ENCODE measurements at regions not wholly inside any gene's neighbourhood (a gene's known extent, or its start where the extent isn't known, plus 50 kb on each side); places are given as distances from the start of the nearest gene placed in this dataset.

DNA sequence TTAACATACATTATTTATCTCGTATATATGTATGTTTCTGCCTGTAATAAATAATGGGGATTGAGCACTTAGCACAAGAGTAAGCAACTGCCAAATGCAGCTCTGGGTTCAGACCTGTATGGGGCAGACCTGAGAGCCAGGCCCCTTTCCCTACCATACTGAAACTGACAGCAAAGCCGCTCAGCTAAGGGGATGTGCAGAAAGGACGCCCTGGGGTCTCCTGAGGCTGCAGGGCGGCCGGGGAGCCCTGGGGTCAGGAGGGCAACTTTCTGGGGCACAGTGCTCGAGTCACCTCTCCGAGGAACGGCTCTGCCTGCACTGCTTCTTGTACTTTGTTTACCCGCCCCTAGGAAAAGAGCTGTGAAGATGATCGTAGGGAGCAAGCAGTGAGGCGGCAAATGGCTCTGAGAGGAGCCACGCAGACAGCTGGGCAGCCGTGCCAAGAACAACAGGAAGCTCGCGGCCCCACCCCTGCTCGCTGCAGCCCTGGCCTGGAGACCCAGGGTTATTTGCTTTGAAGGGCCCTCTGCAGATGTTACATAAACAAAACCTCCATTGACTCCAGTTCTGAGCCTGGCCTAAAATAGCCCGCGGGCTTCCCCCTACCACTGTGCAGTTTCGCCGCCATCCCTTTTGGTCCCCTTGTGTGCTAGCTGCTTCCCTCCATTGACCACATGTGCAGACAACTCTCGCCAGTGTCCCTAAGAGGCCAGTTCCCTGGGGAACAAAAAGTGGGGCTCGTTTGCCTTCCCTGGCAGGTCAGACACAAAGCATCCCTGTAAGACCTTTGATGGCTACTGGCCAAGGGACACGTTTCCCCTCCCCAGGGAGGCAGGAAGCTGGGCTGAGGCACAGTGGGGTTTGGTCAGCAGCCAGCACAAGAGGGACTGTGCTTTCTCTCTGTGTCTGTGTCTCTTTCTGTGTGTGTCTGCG lies 111.3 kb upstream of the LNX1 start (continued):
- TF ChIP-seq, protein P1, sequence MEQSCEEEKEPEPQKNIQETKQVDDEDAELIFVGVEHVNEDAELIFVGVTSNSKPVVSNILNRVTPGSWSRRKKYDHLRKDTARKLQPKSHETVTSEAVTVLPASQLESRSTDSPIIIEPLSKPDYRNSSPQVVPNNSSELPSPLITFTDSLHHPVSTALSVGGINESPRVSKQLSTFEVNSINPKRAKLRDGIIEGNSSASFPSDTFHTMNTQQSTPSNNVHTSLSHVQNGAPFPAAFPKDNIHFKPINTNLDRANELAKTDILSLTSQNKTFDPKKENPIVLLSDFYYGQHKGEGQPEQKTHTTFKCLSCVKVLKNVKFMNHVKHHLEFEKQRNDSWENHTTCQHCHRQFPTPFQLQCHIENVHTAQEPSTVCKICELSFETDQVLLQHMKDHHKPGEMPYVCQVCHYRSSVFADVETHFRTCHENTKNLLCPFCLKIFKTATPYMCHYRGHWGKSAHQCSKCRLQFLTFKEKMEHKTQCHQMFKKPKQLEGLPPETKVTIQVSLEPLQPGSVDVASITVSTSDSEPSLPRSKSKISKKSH (CRISPR knock-in tag; IDR thresholded peaks at IDR 0.05; ENCODE audit: borderline replicate concordance) = no peak
- 0 out of 2 replicates have a peak, but pooled peaks have one; percentile 40 for TF ChIP-seq YEATS4 (CRISPR knock-in tag; IDR thresholded peaks at IDR 0.05; ENCODE audit: borderline replicate concordance)
- TF ChIP-seq ZNF713 (CRISPR knock-in tag; IDR thresholded peaks at IDR 0.05) = no peak
- TF ChIP-seq FOXP1 (IDR thresholded peaks at IDR 0.05) = no peak
- TF ChIP-seq FOXP1 (CRISPR knock-in tag; IDR thresholded peaks at IDR 0.05) = no peak
- TF ChIP-seq, protein P2, sequence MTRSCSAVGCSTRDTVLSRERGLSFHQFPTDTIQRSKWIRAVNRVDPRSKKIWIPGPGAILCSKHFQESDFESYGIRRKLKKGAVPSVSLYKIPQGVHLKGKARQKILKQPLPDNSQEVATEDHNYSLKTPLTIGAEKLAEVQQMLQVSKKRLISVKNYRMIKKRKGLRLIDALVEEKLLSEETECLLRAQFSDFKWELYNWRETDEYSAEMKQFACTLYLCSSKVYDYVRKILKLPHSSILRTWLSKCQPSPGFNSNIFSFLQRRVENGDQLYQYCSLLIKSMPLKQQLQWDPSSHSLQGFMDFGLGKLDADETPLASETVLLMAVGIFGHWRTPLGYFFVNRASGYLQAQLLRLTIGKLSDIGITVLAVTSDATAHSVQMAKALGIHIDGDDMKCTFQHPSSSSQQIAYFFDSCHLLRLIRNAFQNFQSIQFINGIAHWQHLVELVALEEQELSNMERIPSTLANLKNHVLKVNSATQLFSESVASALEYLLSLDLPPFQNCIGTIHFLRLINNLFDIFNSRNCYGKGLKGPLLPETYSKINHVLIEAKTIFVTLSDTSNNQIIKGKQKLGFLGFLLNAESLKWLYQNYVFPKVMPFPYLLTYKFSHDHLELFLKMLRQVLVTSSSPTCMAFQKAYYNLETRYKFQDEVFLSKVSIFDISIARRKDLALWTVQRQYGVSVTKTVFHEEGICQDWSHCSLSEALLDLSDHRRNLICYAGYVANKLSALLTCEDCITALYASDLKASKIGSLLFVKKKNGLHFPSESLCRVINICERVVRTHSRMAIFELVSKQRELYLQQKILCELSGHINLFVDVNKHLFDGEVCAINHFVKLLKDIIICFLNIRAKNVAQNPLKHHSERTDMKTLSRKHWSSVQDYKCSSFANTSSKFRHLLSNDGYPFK (CRISPR knock-in tag; IDR thresholded peaks at IDR 0.05; ENCODE audit: borderline replicate concordance) = peak; percentile 28; the same call in 1 of the 2 replicates
- TF ChIP-seq ATAD3A (CRISPR knock-in tag; IDR thresholded peaks at IDR 0.05) = no peak
- TF ChIP-seq FOXA3 (CRISPR knock-in tag; IDR thresholded peaks at IDR 0.05) = no peak
- TF ChIP-seq CBX2 (IDR thresholded peaks at IDR 0.05; ENCODE audit: low read depth, low read length) = no peak
- 0 out of 2 replicates have a peak, but pooled peaks have one; percentile 51 for TF ChIP-seq CBX2 (CRISPR knock-in tag; IDR thresholded peaks at IDR 0.05; ENCODE audit: low read depth)
- TF ChIP-seq SALL2 (CRISPR knock-in tag; IDR thresholded peaks at IDR 0.05) = 0 out of 2 replicates have a peak, but pooled peaks have one; percentile 36
- TF ChIP-seq, protein P3, sequence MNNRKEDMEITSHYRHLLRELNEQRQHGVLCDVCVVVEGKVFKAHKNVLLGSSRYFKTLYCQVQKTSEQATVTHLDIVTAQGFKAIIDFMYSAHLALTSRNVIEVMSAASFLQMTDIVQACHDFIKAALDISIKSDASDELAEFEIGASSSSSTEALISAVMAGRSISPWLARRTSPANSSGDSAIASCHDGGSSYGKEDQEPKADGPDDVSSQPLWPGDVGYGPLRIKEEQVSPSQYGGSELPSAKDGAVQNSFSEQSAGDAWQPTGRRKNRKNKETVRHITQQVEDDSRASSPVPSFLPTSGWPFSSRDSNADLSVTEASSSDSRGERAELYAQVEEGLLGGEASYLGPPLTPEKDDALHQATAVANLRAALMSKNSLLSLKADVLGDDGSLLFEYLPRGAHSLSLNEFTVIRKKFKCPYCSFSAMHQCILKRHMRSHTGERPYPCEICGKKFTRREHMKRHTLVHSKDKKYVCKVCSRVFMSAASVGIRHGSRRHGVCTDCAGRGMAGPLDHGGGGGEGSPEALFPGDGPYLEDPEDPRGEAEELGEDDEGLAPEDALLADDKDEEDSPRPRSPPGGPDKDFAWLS (CRISPR knock-in tag; IDR thresholded peaks at IDR 0.05; ENCODE audit: borderline replicate concordance) = no peak
- TF ChIP-seq, protein P4, sequence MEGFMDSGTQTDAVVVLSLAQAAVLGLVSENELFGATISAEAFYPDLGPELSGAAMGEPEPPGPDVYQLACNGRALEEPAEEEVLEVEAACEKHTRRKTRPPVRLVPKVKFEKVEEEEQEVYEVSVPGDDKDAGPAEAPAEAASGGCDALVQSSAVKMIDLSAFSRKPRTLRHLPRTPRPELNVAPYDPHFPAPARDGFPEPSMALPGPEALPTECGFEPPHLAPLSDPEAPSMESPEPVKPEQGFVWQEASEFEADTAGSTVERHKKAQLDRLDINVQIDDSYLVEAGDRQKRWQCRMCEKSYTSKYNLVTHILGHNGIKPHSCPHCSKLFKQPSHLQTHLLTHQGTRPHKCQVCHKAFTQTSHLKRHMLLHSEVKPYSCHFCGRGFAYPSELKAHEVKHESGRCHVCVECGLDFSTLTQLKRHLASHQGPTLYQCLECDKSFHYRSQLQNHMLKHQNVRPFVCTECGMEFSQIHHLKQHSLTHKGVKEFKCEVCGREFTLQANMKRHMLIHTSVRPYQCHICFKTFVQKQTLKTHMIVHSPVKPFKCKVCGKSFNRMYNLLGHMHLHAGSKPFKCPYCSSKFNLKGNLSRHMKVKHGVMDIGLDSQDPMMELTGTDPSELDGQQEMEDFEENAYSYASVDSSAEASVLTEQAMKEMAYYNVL (CRISPR knock-in tag; IDR thresholded peaks at IDR 0.05; ENCODE audit: borderline replicate concordance) = no peak; the same call in 1 of the 2 replicates
- TF ChIP-seq, protein P5, sequence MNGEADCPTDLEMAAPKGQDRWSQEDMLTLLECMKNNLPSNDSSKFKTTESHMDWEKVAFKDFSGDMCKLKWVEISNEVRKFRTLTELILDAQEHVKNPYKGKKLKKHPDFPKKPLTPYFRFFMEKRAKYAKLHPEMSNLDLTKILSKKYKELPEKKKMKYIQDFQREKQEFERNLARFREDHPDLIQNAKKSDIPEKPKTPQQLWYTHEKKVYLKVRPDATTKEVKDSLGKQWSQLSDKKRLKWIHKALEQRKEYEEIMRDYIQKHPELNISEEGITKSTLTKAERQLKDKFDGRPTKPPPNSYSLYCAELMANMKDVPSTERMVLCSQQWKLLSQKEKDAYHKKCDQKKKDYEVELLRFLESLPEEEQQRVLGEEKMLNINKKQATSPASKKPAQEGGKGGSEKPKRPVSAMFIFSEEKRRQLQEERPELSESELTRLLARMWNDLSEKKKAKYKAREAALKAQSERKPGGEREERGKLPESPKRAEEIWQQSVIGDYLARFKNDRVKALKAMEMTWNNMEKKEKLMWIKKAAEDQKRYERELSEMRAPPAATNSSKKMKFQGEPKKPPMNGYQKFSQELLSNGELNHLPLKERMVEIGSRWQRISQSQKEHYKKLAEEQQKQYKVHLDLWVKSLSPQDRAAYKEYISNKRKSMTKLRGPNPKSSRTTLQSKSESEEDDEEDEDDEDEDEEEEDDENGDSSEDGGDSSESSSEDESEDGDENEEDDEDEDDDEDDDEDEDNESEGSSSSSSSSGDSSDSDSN (CRISPR knock-in tag; IDR thresholded peaks at IDR 0.05) = 0 out of 2 replicates have a peak, but pooled peaks have one; percentile 14
- TF ChIP-seq SMC3 (IDR thresholded peaks at IDR 0.05; ENCODE audit: low read length) = no peak
- TF ChIP-seq MBD4 (IDR thresholded peaks at IDR 0.05; ENCODE audit: borderline replicate concordance, low read length) = no peak
